GM13976 (cell line): ENCODE measurements at regions not wholly inside any gene's neighbourhood (a gene's known extent, or its start where the extent isn't known, plus 50 kb on each side); places are given as distances from the start of the nearest gene placed in this dataset.
A peak's percentile ranks its signal among the peaks of the same experiment; 100 is the strongest.

Experiments used
- DNase-seq: peaks from one replicate; pipeline ENCODE4 v3.0.0; 2012; ENCODE audit warnings: low spot score
- CTCF ChIP-seq: IDR thresholded peaks from 2 replicates; pipeline ENCODE4 v1.5.1; 2012; ENCODE audit warnings: borderline replicate concordance, mild to moderate bottlenecking; ENCODE audit not compliant: insufficient read depth; ENCODE audit errors: extremely low read depth, missing control alignments, control extremely low read depth
- in situ Hi-C: fragments of 300-500 bp; cut with MboI; formaldehyde crosslinking; loops from one replicate; pipeline ENCODE4 v1.12.0; 2022; ENCODE audit warnings: low sequenced_read_pairs, mixed read lengths, inconsistent platforms; ENCODE audit not compliant: unreplicated experiment

- DNase-seq: no peak
- in situ Hi-C loops: no loop called here
- TF ChIP-seq CTCF: no peak
These were observed 150.6 kb downstream of the ARRDC3 start for GRCh38 chr5:91232523-91232922.

GRCh38 chr5:91229031-91229727 lies 153.9 kb downstream of the ARRDC3 start:
- no peak for DNase-seq
- in situ Hi-C loops: loop anchor here (10.0 kb wide), 2 partner anchors 124 to 156 kb away; partner anchors contain the start of gene ARRDC3
- TF ChIP-seq CTCF: no peak

- no peak for TF ChIP-seq CTCF
- in situ Hi-C loops: loop anchor here (10.0 kb wide), 2 partner anchors 123 to 157 kb away; partner anchors contain the start of gene ARRDC3
- DNase-seq: no peak
These were observed 154.9 kb downstream of the ARRDC3 start for GRCh38 chr5:91228188-91228587.

GRCh38 chr5:91225848-91226686 lies 157.1 kb downstream of the ARRDC3 start:
- in situ Hi-C loops: loop anchor here (10.0 kb wide), 2 partner anchors 121 to 159 kb away; partner anchors contain the start of gene ARRDC3

GRCh38 chr5:91224969-91225368 lies 158.1 kb downstream of the ARRDC3 start:
- no peak for TF ChIP-seq CTCF
- in situ Hi-C loops: loop anchor here (10.0 kb wide), 2 partner anchors 120 to 160 kb away; partner anchors contain the start of gene ARRDC3
- no peak for DNase-seq

More at GRCh38 chr5:91225848-91226686, 157.1 kb downstream of the ARRDC3 start:
- peak; percentile 52 for TF ChIP-seq CTCF
- peak; percentile 42 for DNase-seq

- in situ Hi-C loops: loop anchor here (10.0 kb wide), 2 partner anchors 120 to 160 kb away; partner anchors contain the start of gene ARRDC3
- no peak for TF ChIP-seq CTCF
- DNase-seq: no peak
These were observed 158.7 kb downstream of the ARRDC3 start for GRCh38 chr5:91224456-91224855.
